Ovary (tissue), 3 donors: ENCODE measurements at regions not wholly inside any gene's neighbourhood (a gene's known extent, or its start where the extent isn't known, plus 50 kb on each side); places are given as distances from the start of the nearest gene placed in this dataset.

Experiments
- POLR2A ChIP-seq: fragments of 450-650 bp; IDR thresholded peaks from one replicate; pipeline ENCODE4 v1.6.1; 2017; ENCODE audit warnings: antibody characterized with exemption, mild to moderate bottlenecking, moderate library complexity
- TF ChIP-seq, protein P1 (sequence below), 3 donors: fragments of 450-650 bp in 2 of 3; fragments of 200-600 bp in 1 of 3; IDR thresholded peaks; one replicate each; pipeline versions ENCODE4 v1.5.1 to v1.8.0; 2016 to 2022; ENCODE audit warnings: antibody characterized with exemption in 3 of 3, mild to moderate bottlenecking in 1 of 3
- donor health status: DM: no; HTN: no; CAD: no.

DNA sequence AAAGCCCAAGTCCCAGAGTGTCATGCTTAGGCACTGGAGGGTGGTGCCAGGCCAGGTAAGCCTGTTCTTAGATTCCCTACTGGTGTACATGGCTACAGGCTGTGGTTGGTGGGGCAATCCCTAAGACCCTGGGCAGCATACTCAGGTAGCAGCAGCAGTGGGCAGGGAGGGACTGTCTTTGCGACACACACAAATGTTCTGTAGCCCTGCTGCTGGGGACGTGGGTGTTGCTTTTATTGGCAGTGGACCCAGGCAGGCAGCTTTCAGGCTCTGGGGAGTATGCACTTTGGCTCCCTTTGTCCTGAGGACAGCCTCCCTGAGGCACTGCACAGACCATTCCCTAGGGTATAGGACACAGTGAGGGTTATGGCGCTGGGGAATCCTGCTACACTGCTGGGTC, 137.1 kb upstream of the ADAMTS19 start:
- TF ChIP-seq, protein P1, sequence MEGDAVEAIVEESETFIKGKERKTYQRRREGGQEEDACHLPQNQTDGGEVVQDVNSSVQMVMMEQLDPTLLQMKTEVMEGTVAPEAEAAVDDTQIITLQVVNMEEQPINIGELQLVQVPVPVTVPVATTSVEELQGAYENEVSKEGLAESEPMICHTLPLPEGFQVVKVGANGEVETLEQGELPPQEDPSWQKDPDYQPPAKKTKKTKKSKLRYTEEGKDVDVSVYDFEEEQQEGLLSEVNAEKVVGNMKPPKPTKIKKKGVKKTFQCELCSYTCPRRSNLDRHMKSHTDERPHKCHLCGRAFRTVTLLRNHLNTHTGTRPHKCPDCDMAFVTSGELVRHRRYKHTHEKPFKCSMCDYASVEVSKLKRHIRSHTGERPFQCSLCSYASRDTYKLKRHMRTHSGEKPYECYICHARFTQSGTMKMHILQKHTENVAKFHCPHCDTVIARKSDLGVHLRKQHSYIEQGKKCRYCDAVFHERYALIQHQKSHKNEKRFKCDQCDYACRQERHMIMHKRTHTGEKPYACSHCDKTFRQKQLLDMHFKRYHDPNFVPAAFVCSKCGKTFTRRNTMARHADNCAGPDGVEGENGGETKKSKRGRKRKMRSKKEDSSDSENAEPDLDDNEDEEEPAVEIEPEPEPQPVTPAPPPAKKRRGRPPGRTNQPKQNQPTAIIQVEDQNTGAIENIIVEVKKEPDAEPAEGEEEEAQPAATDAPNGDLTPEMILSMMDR (IDR thresholded peaks at IDR 0.05) = no peak
- no peak for TF ChIP-seq POLR2A
